Stimulated activated CD4-positive, alpha-beta T cell treated with anti-CD3 and anti-CD28 coated beads, Interleukin-4, amount 100 ng/mL, for 24 hours (primary cell): ENCODE measurements at regions not wholly inside any gene's neighbourhood (a gene's known extent, or its start where the extent isn't known, plus 50 kb on each side); places are given as distances from the start of the nearest gene placed in this dataset.

Experiments used
- DNase-seq: peaks from one replicate; pipeline ENCODE4 v3.0.0-alpha.2; 2020

GRCh38 chr6:170025935-170026750, 264.7 kb downstream of the DLL1 start:
- no peak for DNase-seq

GRCh38 chr6:170025341-170025911, 265.5 kb downstream of the DLL1 start:
- no peak for DNase-seq

GRCh38 chr6:170024940-170025339, 265.9 kb downstream of the DLL1 start:
- no peak for DNase-seq

GRCh38 chr6:170023620-170024521, 267.0 kb downstream of the DLL1 start:
- DNase-seq = no peak

- DNase-seq = no peak
These were observed 267.9 kb downstream of the DLL1 start for GRCh38 chr6:170022827-170023619.

GRCh38 chr6:170022291-170022722, 268.6 kb downstream of the DLL1 start:
- no peak for DNase-seq

- DNase-seq = no peak
These were observed 269.3 kb downstream of the DLL1 start for GRCh38 chr6:170021579-170021978.

GRCh38 chr6:170019818-170020583, 268.6 kb downstream of the ERMARD start:
- no peak for DNase-seq

- no peak for DNase-seq
These were observed 267.8 kb downstream of the ERMARD start for GRCh38 chr6:170018936-170019817.

GRCh38 chr6:170018422-170018935, 267.1 kb downstream of the ERMARD start:
- no peak for DNase-seq

GRCh38 chr6:170017603-170018320, 266.3 kb downstream of the ERMARD start:
- DNase-seq = no peak

GRCh38 chr6:170013815-170014214, 262.4 kb downstream of the ERMARD start:
- no peak for DNase-seq

GRCh38 chr6:170012037-170012330, 260.6 kb downstream of the ERMARD start:
- DNase-seq = no peak

- no peak for DNase-seq
These were observed 260.0 kb downstream of the ERMARD start for GRCh38 chr6:170011204-170012036.

GRCh38 chr6:170010665-170011203, 259.3 kb downstream of the ERMARD start:
- no peak for DNase-seq

GRCh38 chr6:170008294-170008785, 256.9 kb downstream of the ERMARD start:
- no peak for DNase-seq

- no peak for DNase-seq
These were observed 256.3 kb downstream of the ERMARD start for GRCh38 chr6:170007468-170008293.
